OCI-LY7 (cell line): ENCODE measurements at regions not wholly inside any gene's neighbourhood (a gene's known extent, or its start where the extent isn't known, plus 50 kb on each side); places are given as distances from the start of the nearest gene placed in this dataset.

ENCODE experiments used
- BruUV-seq: library from RNA; stranded (reverse); fragments of 400-500 nt; replicated peaks from 2 replicates; lab custom pipeline; 2021; lab: Mats Ljungman, UMichigan
- CTCF ChIA-PET: fragments of 300-600 bp; sonication (Branson Sonifier 250); formaldehyde crosslinking; loops from one replicate; lab custom pipeline; 2022; ENCODE audit warnings: antibody characterized with exemption; ENCODE audit not compliant: unreplicated experiment; lab: Charles Lee
- POLR2A ChIA-PET: fragments of 300-600 bp; sonication (Branson Sonifier 250); formaldehyde crosslinking; loops from one replicate; lab custom pipeline; 2022; ENCODE audit warnings: antibody characterized with exemption; lab: Charles Lee
- DNase-seq: peaks from one replicate; pipeline ENCODE4 v3.0.0-alpha.2; 2015; ENCODE audit warnings: low spot score
- H2AFZ ChIP-seq: fragments of 200-600 bp; sonication (generic), shearing (Covaris generic); 2 replicates; pipeline ENCODE4 v1.6.1; 2014; ENCODE audit warnings: mild to moderate bottlenecking, antibody characterized with exemption, low read length, moderate library complexity
- H3K27ac ChIP-seq: fragments of 200-600 bp; sonication (generic); 2 replicates; pipeline ENCODE4 v1.5.1; 2014; ENCODE audit warnings: mixed run types, low read depth, mild to moderate bottlenecking, moderate library complexity, low read length, inconsistent platforms; ENCODE audit not compliant: poor library complexity, severe bottlenecking
- H3K36me3 ChIP-seq: fragments of 200-600 bp; sonication (generic); 2 replicates; pipeline ENCODE4 v1.6.1; 2014; ENCODE audit warnings: mild to moderate bottlenecking, antibody characterized with exemption, low read length, moderate library complexity, mixed read lengths; ENCODE audit not compliant: insufficient read depth
- H3K4me1 ChIP-seq: fragments of 200-600 bp; sonication (generic); 2 replicates; pipeline ENCODE4 v1.5.1; 2014; ENCODE audit warnings: mild to moderate bottlenecking, low read length; ENCODE audit not compliant: insufficient read depth, poor library complexity, severe bottlenecking
- H3K4me2 ChIP-seq: fragments of 200-600 bp; sonication (generic); 2 replicates; pipeline ENCODE4 v1.6.1; 2014; ENCODE audit warnings: mild to moderate bottlenecking, low read length
- H3K4me3 ChIP-seq: fragments of 200-600 bp; sonication (generic); 2 replicates; pipeline ENCODE4 v1.5.1; 2014; ENCODE audit warnings: mild to moderate bottlenecking, low read depth, low read length; ENCODE audit not compliant: poor library complexity, severe bottlenecking
- H3K79me2 ChIP-seq: fragments of 200-600 bp; sonication (generic); 2 replicates; pipeline ENCODE4 v1.6.1; 2016; ENCODE audit warnings: low read depth, mild to moderate bottlenecking, low read length, moderate library complexity, mixed read lengths; ENCODE audit not compliant: insufficient read depth
- H3K9me2 ChIP-seq: fragments of 200-600 bp; sonication (generic); 2 replicates; pipeline ENCODE4 v1.6.1; 2016; ENCODE audit warnings: mild to moderate bottlenecking, low read length, mixed read lengths; ENCODE audit not compliant: insufficient read depth
- H3K9me3 ChIP-seq: fragments of 200-600 bp; sonication (generic); 2 replicates; pipeline ENCODE4 v1.6.1; 2014; ENCODE audit warnings: mild to moderate bottlenecking, mixed run types, low read length, mixed read lengths
- H4K20me1 ChIP-seq: fragments of 200-600 bp; sonication (generic); 2 replicates; pipeline ENCODE4 v1.6.1; 2014; ENCODE audit warnings: mild to moderate bottlenecking, antibody characterized with exemption, low read length, moderate library complexity, mixed read lengths; ENCODE audit not compliant: insufficient read depth
- CTCF ChIP-seq: fragments of 200-600 bp; sonication (generic); conservative IDR thresholded peaks from 2 replicates; pipeline ENCODE4 v1.5.1; 2014; ENCODE audit warnings: mild to moderate bottlenecking, antibody characterized with exemption, low read length, moderate library complexity, mixed read lengths
- EZH2phosphoT487 ChIP-seq: fragments of 200-600 bp; sonication (generic); IDR thresholded peaks from 2 replicates; pipeline ENCODE4 v1.6.1; 2018; ENCODE audit warnings: low read depth, borderline replicate concordance, mild to moderate bottlenecking, mixed run types, antibody characterized with exemption, low read length, moderate library complexity, mixed read lengths
- intact Hi-C: fragments of 100-400 bp; cut with micrococcal nuclease; formaldehyde crosslinking; loops from one replicate; pipeline ENCODE4 v1.10.0; 2022; ENCODE audit not compliant: unreplicated experiment

GRCh38 chr2:16109368-16109820 is 169.0 kb downstream of the MYCN start:
- no peaks in the 10 kb centered on the region for H4K20me1 ChIP-seq
- POLR2A ChIA-PET, result interaction anchor here (0.6 kb wide), 1 partner anchor 1639 kb away, joined by 3 read pairs; no protein-coding TSS in a partner anchor

GRCh38 chr2:16107246-16107645 is 166.9 kb downstream of the MYCN start:
- no peaks in the 10 kb centered on the region for H4K20me1 ChIP-seq
- intact Hi-C loops, result no loop called here
- H3K9me2 ChIP-seq, result no peaks in the 10 kb centered on the region
- H3K4me2 ChIP-seq, result no peak overlapping the region
- no peak overlapping the region for H3K4me3 ChIP-seq
- H2AFZ ChIP-seq, result no peak overlapping the region
- H3K27ac ChIP-seq, result no peak overlapping the region
- TF ChIP-seq CTCF (no peak), EZH2phosphoT487 (no peak)
- BruUV-seq, result no TSS peak
- DNase-seq, result no peak
- no peaks in the 10 kb centered on the region for H3K9me3 ChIP-seq
- ChIA-PET POLR2A (no interaction called here), CTCF (no interaction called here)
- H3K79me2 ChIP-seq, result no peaks in the 10 kb centered on the region
- no peaks in the 10 kb centered on the region for H3K4me1 ChIP-seq
- H3K36me3 ChIP-seq, result no peaks in the 10 kb centered on the region

More at GRCh38 chr2:16109368-16109820, 169.0 kb downstream of the MYCN start:
- no peaks in the 10 kb centered on the region for H3K9me2 ChIP-seq
- no peak overlapping the region for H2AFZ ChIP-seq
- H3K4me2 ChIP-seq, result no peak overlapping the region
- TF ChIP-seq EZH2phosphoT487 (no peak), CTCF (no peak)
- DNase-seq, result no peak
- no peaks in the 10 kb centered on the region for H3K79me2 ChIP-seq
- H3K9me3 ChIP-seq, result no peaks in the 10 kb centered on the region
- H3K4me3 ChIP-seq, result no peak overlapping the region
- H3K4me1 ChIP-seq, result no peaks in the 10 kb centered on the region
- intact Hi-C loops, result no loop called here
- no peak overlapping the region for H3K27ac ChIP-seq
- BruUV-seq, result no TSS peak
- CTCF ChIA-PET, result no interaction called here
- no peaks in the 10 kb centered on the region for H3K36me3 ChIP-seq

- H3K4me2 ChIP-seq, result no peak overlapping the region
- POLR2A ChIA-PET, result no interaction called here
Observed at GRCh38 chr2:16106619-16107018, 166.3 kb downstream of the MYCN start.

More at GRCh38 chr2:16106619-16107018, 166.3 kb downstream of the MYCN start:
- no peaks in the 10 kb centered on the region for H3K9me2 ChIP-seq
- H3K36me3 ChIP-seq, result no peaks in the 10 kb centered on the region
- CTCF ChIA-PET, result no interaction called here
- H4K20me1 ChIP-seq, result no peaks in the 10 kb centered on the region
- no peak overlapping the region for H3K4me3 ChIP-seq
- BruUV-seq, result no TSS peak
- no peak for TF ChIP-seq CTCF
- TF ChIP-seq EZH2phosphoT487, result no peak
- no peaks in the 10 kb centered on the region for H3K4me1 ChIP-seq
- no peak overlapping the region for H2AFZ ChIP-seq
- intact Hi-C loops, result no loop called here
- no peaks in the 10 kb centered on the region for H3K79me2 ChIP-seq
- DNase-seq, result no peak
- no peaks in the 10 kb centered on the region for H3K9me3 ChIP-seq
- H3K27ac ChIP-seq, result no peak overlapping the region
